Esophagus muscularis mucosa (tissue), 4 donors: ENCODE measurements at regions not wholly inside any gene's neighbourhood (a gene's known extent, or its start where the extent isn't known, plus 50 kb on each side); places are given as distances from the start of the nearest gene placed in this dataset.

Source experiments
- EP300 ChIP-seq: sonication (generic); formaldehyde crosslinking; IDR thresholded peaks from one replicate; pipeline ENCODE4 v1.6.1; 2017; ENCODE audit warnings: antibody characterized with exemption
- POLR2A ChIP-seq: fragments of 450-650 bp; IDR thresholded peaks from one replicate; pipeline ENCODE4 v1.6.1; 2017; ENCODE audit warnings: antibody characterized with exemption, moderate library complexity, mild to moderate bottlenecking, low read depth
- POLR2AphosphoS5 ChIP-seq, 2 donors: sonication (generic); formaldehyde crosslinking; IDR thresholded peaks; one replicate each; pipeline ENCODE4 v1.6.1; 2017; ENCODE audit warnings: antibody characterized with exemption in 2 of 2
- TF ChIP-seq, protein P1 (sequence below), 3 experiments: fragments of 200-600 bp in 2 of 3; fragments of 450-650 bp in 1 of 3; sonication (generic) in 2 of 3; IDR thresholded peaks; one replicate each; pipeline ENCODE4 v1.5.1; 2017 to 2019; ENCODE audit warnings: antibody characterized with exemption in 3 of 3, mild to moderate bottlenecking in 2 of 3, moderate library complexity in 1 of 3

DNA sequence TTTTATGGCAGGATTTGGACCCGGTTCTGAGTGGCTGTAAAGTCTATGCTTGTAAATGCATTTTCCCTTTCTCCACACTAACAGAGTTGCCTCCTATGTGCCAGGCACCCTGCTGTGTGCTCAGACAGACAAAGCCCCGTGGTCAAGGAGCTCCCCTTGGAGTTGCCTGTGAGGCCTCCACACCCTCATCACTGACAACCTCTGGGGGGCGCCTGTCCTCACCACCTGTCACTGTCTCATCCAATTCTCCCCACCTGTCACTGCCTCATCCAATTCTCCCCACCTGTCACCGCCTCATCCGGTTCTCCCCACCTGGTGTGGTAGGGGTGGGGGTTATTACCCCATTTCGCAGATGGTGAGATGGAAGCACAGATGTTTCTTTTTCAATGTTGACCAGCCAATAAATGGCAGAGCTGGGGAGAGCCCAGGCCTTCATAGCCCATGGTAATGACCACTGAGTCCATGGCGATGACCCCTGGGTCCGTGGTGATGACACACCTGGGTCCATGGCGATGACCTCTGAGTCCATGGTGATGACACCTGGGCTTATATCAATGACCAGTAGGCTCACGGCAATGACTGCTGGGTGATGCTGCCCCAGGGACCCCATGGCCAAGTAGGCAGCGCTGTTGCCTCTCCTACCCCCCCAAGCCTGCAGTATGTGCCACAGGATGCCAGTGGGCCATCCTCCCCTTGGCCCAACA, 150.1 kb downstream of the IRF8 start:
- TF ChIP-seq, protein P1, sequence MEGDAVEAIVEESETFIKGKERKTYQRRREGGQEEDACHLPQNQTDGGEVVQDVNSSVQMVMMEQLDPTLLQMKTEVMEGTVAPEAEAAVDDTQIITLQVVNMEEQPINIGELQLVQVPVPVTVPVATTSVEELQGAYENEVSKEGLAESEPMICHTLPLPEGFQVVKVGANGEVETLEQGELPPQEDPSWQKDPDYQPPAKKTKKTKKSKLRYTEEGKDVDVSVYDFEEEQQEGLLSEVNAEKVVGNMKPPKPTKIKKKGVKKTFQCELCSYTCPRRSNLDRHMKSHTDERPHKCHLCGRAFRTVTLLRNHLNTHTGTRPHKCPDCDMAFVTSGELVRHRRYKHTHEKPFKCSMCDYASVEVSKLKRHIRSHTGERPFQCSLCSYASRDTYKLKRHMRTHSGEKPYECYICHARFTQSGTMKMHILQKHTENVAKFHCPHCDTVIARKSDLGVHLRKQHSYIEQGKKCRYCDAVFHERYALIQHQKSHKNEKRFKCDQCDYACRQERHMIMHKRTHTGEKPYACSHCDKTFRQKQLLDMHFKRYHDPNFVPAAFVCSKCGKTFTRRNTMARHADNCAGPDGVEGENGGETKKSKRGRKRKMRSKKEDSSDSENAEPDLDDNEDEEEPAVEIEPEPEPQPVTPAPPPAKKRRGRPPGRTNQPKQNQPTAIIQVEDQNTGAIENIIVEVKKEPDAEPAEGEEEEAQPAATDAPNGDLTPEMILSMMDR (IDR thresholded peaks at IDR 0.05): no peak
- no peak for TF ChIP-seq POLR2AphosphoS5 (IDR thresholded peaks at IDR 0.05)
- TF ChIP-seq POLR2A: no peak
- no peak for TF ChIP-seq EP300
